GM23338 (cell line): ENCODE measurements at regions not wholly inside any gene's neighbourhood (a gene's known extent, or its start where the extent isn't known, plus 50 kb on each side); places are given as distances from the start of the nearest gene placed in this dataset.

Source experiments
- ATAC-seq: fragments of 200-7000 bp; cut with Tn5 transposase; 3 replicates; pipeline ENCODE4 v1.9.1; 2020
- DNase-seq: peaks from one replicate; pipeline ENCODE4 v3.0.0-alpha.2; 2015; ENCODE audit warnings: low spot score
- H2AFZ ChIP-seq: fragments of 200-600 bp; sonication (generic); 2 replicates; pipeline ENCODE4 v1.8.0; 2016; ENCODE audit warnings: antibody characterized with exemption, mild to moderate bottlenecking, moderate library complexity
- H3F3A ChIP-seq: fragments of 200-600 bp; sonication (generic); replicated peaks from 2 replicates; pipeline ENCODE4 v1.8.0; 2017; ENCODE audit warnings: antibody characterized with exemption, mixed run types, low read depth
- H3K27ac ChIP-seq: fragments of 200-600 bp; sonication (generic); 2 replicates; pipeline ENCODE4 v1.6.1; 2016; ENCODE audit warnings: low read depth
- H3K27me3 ChIP-seq: fragments of 200-600 bp; sonication (generic); 2 replicates; pipeline ENCODE4 v1.8.0; 2016; ENCODE audit warnings: mild to moderate bottlenecking, mixed run types, moderate library complexity; ENCODE audit not compliant: insufficient read depth
- H3K36me3 ChIP-seq: fragments of 200-600 bp; sonication (generic); 2 replicates; pipeline ENCODE4 v1.8.0; 2016; ENCODE audit warnings: mild to moderate bottlenecking; ENCODE audit not compliant: insufficient read depth
- H3K4me1 ChIP-seq: fragments of 200-600 bp; sonication (generic); 2 replicates; pipeline ENCODE4 v1.8.0; 2016; ENCODE audit warnings: mild to moderate bottlenecking, moderate library complexity; ENCODE audit not compliant: insufficient read depth
- H3K4me2 ChIP-seq: fragments of 200-600 bp; sonication (generic); 2 replicates; pipeline ENCODE4 v1.7.1; 2017; ENCODE audit warnings: mixed run types
- H3K4me3 ChIP-seq: fragments of 200-600 bp; sonication (generic); 2 replicates; pipeline ENCODE4 v1.6.1; 2016; ENCODE audit warnings: mixed run types
- H3K79me2 ChIP-seq: fragments of 200-600 bp; sonication (generic); replicated peaks from 2 replicates; pipeline ENCODE4 v1.8.0; 2017; ENCODE audit warnings: mild to moderate bottlenecking; ENCODE audit not compliant: insufficient read depth
- H3K9me2 ChIP-seq: fragments of 200-600 bp; sonication (generic); 2 replicates; pipeline ENCODE4 v1.8.0; 2017; ENCODE audit not compliant: insufficient read depth
- H4K20me1 ChIP-seq: fragments of 200-600 bp; sonication (generic); replicated peaks from 2 replicates; pipeline ENCODE4 v1.8.0; 2017; ENCODE audit warnings: mild to moderate bottlenecking; ENCODE audit not compliant: insufficient read depth
- H3K27ac Mint-ChIP-seq: 2 replicates; pipeline ENCODE4 v1.8.0; 2020; ENCODE audit warnings: inconsistent platforms, mild to moderate bottlenecking, moderate library complexity, mixed read lengths
- H3K27me3 Mint-ChIP-seq: 3 replicates; pipeline ENCODE4 v1.8.0; 2022; ENCODE audit warnings: low read depth, mild to moderate bottlenecking, moderate library complexity, mixed read lengths, inconsistent platforms; ENCODE audit not compliant: insufficient read depth, poor library complexity
- H3K36me3 Mint-ChIP-seq: 3 replicates; pipeline ENCODE4 v1.8.0; 2021; ENCODE audit warnings: low read depth, mild to moderate bottlenecking, inconsistent platforms, moderate library complexity, mixed read lengths
- H3K4me1 Mint-ChIP-seq: 3 replicates; pipeline ENCODE4 v1.8.0; 2020; ENCODE audit warnings: mild to moderate bottlenecking, inconsistent platforms, mixed read lengths
- H3K4me3 Mint-ChIP-seq: 3 replicates; pipeline ENCODE4 v1.8.0; 2021; ENCODE audit warnings: moderate library complexity, mild to moderate bottlenecking, inconsistent platforms, mixed read lengths
- H3K9me3 Mint-ChIP-seq: 3 replicates; pipeline ENCODE4 v1.8.0; 2020; ENCODE audit warnings: moderate library complexity, mild to moderate bottlenecking, inconsistent platforms, mixed read lengths
- CREB1 ChIP-seq: fragments of 250-450 bp; sonication (Bioruptor Pico); IDR thresholded peaks from 2 replicates; pipeline ENCODE4 v1.5.0; 2020; ENCODE audit warnings: low read depth, mild to moderate bottlenecking, moderate library complexity
- ETS1 ChIP-seq: IDR thresholded peaks from 2 replicates; pipeline ENCODE4 v1.6.1; 2016; ENCODE audit warnings: antibody characterized with exemption
- JUNB ChIP-seq: IDR thresholded peaks from one replicate; pipeline ENCODE4 v1.6.1; 2016; ENCODE audit warnings: antibody characterized with exemption; ENCODE audit not compliant: unreplicated experiment
- NANOG ChIP-seq: IDR thresholded peaks from 2 replicates; pipeline ENCODE4 v1.6.1; 2016; ENCODE audit warnings: antibody characterized with exemption, borderline replicate concordance
- POLR2AphosphoS5 ChIP-seq: IDR thresholded peaks from 2 replicates; pipeline ENCODE4 v1.6.1; 2016; ENCODE audit warnings: antibody characterized with exemption, low read depth
- REST ChIP-seq: IDR thresholded peaks from one replicate; pipeline ENCODE4 v1.6.1; 2018; ENCODE audit warnings: antibody characterized with exemption; ENCODE audit not compliant: unreplicated experiment
- ZNF331 ChIP-seq: fragments of 250-450 bp; sonication (Bioruptor Pico); IDR thresholded peaks from 2 replicates; pipeline ENCODE4 v1.5.0; 2020; ENCODE audit warnings: low read depth, mild to moderate bottlenecking, moderate library complexity
- ZNF462 ChIP-seq: fragments of 250-450 bp; sonication (Bioruptor Pico); IDR thresholded peaks from 2 replicates; pipeline ENCODE4 v1.5.0; 2020; ENCODE audit warnings: mild to moderate bottlenecking, moderate library complexity

GRCh38 chr1:36571106-36571505, 88.4 kb upstream of the CSF3R start (continued):
- no peak for TF ChIP-seq REST
- TF ChIP-seq CREB1 (CRISPR knock-in tag): no peak
- TF ChIP-seq ZNF331 (CRISPR knock-in tag): no peak
- no peak for TF ChIP-seq JUNB
- TF ChIP-seq NANOG: no peak

- H4K20me1 ChIP-seq: no peaks in the 10 kb centered on the region
- Mint-ChIP-seq H3K27ac (no peak overlapping the region), H3K9me3 (no peaks in the 10 kb centered on the region), H3K36me3 (no peaks in the 10 kb centered on the region), H3K4me3 (no peak overlapping the region), H3K4me1 (peaks cover 20% of the 10 kb centered on the region), H3K27me3 (peaks cover 5% of the 10 kb centered on the region)
- H3F3A ChIP-seq: no peaks in the 10 kb centered on the region
- H3K27ac ChIP-seq: no peak overlapping the region
- no peaks in the 10 kb centered on the region for H3K27me3 ChIP-seq
- no peak overlapping the region for H2AFZ ChIP-seq
- no peaks in the 10 kb centered on the region for H3K36me3 ChIP-seq
- H3K4me2 ChIP-seq: no peak overlapping the region
- peaks cover 12% of the 10 kb centered on the region; the same call in 1 of the 2 replicates for H3K4me1 ChIP-seq
- H3K9me2 ChIP-seq: no peaks in the 10 kb centered on the region
- no peaks in the 10 kb centered on the region for H3K79me2 ChIP-seq
- DNase-seq (no peak), ATAC-seq (no peak)
- H3K4me3 ChIP-seq: no peak overlapping the region
- TF ChIP-seq ETS1 (no peak), POLR2AphosphoS5 (no peak), REST (no peak), ZNF462 (no peak), ZNF331 (CRISPR knock-in tag) (no peak)
Measured at GRCh38 chr1:36570478-36571060, 87.9 kb upstream of the CSF3R start.
